ENCODE measurements at regions not wholly inside any gene's neighbourhood (a gene's known extent, or its start where the extent isn't known, plus 50 kb on each side); places are given as distances from the start of the nearest gene placed in this dataset.
"Not testable (repeated sequence)": the region's sequence is repeated elsewhere in the genome, so short reads cannot be mapped to it uniquely, and the experiment has no call there.

- DNase-seq (ENCODE audit: extremely low read depth in 1 of 11, low read depth in 9 of 11, low spot score in 4 of 11): no peak
Observed at GRCh38 chr15:39409876-39410530, 170.9 kb upstream of the THBS1 start.

DNA sequence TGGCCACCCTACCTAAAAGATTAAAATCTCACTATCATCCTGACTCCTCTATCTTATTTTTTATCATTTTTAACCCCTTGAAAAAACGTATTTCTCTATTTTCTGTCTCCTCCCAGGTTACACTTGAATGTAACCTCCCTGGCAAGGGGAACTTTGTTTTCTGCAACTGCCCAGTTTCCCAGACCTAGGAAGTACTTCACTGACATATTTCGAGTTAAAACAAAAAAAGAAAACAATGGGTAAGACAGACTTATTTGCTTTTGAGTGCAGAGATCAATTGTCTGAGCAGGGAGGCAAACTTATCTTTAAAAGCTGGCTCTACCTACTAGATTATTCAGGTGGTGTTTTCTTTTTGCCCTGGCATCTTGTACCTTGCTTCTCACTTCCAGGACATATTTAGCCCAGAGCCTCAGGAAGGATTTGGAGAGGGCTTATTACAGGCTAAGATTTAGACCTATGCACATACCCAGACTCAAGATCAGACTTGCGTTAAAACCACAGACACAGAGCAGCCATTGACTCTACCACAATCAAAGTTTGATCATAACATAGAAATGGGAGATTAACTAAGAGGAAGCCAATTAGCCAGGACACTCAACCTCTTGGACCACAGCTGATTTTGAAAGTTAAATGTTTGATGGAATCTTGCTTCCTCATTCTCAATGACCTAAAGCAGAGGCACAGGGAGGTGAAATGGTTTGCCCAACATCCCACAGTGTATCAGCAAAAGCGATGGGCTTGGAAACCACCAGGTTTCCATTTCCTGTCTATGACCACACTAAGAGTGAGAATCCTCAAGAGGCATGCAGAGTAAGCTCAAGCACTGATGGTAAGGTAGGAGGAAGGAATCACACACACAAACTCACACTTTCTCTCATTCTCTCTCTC is 169.5 kb upstream of the THBS1 start:
- no peak for DNase-seq (ENCODE audit: extremely low read depth in 1 of 11, low read depth in 9 of 11, low spot score in 4 of 11)

DNA sequence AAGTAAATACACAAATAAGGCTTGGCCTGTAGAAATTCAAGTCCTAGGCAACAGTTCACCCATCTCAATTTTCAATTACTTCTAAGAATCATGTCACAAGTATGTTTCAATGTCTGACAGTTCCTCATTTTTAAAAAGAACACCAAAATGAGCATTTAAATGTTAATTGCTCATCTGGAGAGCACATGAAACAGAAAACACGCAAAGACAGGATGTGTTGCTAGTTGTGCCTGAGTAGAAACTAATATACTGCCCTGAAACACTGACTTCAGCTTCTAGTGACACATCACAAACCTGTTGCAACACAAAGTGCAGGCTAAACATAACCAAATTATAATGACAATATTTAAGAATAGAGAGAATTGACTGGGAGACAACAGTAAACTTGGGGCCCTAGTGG is 167.3 kb upstream of the THBS1 start:
- DNase-seq (ENCODE audit: extremely low read depth in 1 of 11, low read depth in 9 of 11, low spot score in 4 of 11): no peak

DNA sequence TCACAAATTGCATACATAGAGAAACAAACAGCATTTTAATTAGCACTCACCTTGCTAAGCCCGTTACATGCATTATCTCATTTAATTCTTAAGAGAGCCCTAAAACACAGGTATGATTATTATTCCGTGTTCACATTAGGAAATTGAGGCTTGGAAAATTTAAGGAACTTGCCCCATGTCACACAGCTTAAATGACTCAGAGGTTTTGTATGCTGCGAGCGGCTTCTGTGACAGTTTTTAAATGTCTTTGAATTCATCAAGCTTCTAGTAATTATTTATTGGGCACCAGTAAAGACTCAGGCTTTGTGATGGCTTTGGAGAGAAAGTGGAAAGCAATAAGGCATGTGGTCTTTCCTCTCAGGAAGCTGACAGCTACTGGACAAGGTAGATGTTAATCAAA is 166.7 kb upstream of the THBS1 start:
- DNase-seq (ENCODE audit: extremely low read depth in 1 of 11, low read depth in 9 of 11, low spot score in 4 of 11): no peak

- DNase-seq (ENCODE audit: extremely low read depth in 1 of 11, low read depth in 9 of 11, low spot score in 4 of 11): no peak
Observed at GRCh38 chr15:39415634-39416033, 165.2 kb upstream of the THBS1 start.

DNA sequence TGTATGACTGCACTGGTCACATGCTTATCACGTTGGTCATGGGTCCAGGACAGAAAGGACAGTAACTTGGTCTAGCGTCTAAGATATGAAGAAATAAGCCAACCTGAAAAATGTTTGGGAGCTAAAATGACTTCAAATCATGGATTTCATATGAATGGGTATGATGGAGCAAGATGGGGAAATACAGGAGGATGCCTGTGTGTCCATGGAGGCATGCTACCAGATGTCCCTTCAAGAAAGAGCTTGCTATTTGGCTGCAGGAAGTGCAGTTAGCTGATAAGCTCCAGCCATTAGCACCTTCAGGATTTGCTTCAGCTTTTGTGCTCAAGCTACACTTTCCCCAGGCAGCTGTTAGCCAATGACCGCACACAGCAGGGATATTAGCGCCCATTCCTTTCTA is 164.6 kb upstream of the THBS1 start:
- no peak for DNase-seq (ENCODE audit: extremely low read depth in 1 of 11, low read depth in 9 of 11, low spot score in 4 of 11)

- no peak for DNase-seq (ENCODE audit: extremely low read depth in 1 of 11, low read depth in 9 of 11, low spot score in 4 of 11)
Observed at GRCh38 chr15:39417366-39418134, 163.3 kb upstream of the THBS1 start.

DNA sequence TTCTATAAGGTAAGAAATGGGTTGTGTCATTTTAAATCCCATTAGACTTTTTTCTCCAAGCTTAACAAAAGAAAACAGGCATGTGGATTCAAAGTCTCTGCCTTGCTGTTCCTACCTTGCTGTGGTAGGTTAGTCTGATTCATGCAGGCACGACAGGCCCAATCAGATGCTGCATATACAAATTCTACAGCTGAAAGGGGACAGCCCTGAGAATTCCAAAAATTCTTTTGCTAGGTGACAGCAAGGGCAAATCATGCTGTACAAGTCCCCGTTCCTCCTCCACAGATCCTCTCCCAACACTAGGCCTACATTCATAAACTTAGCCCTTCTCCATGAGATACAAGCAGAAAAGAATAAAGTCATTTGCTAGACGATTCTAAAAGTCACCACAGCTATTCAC is 161.2 kb upstream of the THBS1 start:
- no peak for DNase-seq (ENCODE audit: extremely low read depth in 1 of 11, low read depth in 9 of 11, low spot score in 4 of 11)

GRCh38 chr15:39420123-39420852 is 160.6 kb upstream of the THBS1 start:
- DNase-seq (ENCODE audit: extremely low read depth in 1 of 11, low read depth in 9 of 11, low spot score in 4 of 11): not testable (repeated sequence)

- DNase-seq (ENCODE audit: extremely low read depth in 1 of 11, low read depth in 9 of 11, low spot score in 4 of 11): not testable (repeated sequence)
Observed at GRCh38 chr15:39420853-39421192, 160.1 kb upstream of the THBS1 start.

DNA sequence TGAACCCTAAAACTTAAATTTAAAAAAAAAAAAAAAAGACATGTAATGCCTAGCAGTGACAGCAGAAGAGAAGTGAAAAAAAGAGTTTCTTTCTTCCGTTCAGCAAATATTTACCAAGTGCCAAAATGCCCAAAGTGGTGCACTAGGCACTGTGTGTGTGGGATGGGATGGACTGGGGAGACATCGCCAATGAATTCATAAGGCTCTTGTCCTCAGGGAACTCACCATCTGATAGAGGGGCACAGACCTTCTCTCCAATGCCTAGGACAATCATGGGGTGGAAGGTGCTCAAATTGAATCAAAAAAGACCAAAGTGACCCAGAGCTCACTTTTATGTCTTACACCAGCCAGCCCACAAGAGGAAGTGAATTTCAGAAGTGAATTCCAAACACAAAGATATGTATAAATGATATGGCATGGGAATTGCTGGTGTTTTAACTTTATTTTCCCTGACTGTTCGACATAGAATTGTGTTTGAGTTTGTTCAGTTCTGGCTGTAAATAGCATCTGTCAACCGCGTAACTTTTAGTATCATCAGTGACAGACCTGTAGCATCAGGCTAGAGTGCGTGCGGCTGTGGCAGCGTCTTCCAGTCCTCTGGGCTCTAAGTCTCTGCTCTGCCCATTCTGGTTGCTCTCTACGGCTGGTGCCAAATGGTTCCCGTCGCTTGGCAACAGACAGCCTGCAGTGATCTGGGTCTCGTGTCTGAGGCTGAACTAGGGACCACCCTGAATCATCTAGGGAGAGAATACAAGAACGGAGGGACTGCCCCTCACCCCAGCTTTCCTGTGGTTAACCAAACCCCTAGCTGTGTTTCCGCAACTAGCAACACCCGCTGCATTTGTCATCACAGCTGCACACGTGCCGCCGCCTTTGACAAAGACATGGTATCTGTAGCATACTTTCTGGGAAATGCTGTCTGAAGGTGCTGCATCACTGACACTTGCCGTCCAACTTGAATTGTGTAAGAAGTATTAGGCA is 154.0 kb upstream of the THBS1 start:
- DNase-seq (ENCODE audit: extremely low read depth in 1 of 11, low read depth in 9 of 11, low spot score in 4 of 11): no peak

DNA sequence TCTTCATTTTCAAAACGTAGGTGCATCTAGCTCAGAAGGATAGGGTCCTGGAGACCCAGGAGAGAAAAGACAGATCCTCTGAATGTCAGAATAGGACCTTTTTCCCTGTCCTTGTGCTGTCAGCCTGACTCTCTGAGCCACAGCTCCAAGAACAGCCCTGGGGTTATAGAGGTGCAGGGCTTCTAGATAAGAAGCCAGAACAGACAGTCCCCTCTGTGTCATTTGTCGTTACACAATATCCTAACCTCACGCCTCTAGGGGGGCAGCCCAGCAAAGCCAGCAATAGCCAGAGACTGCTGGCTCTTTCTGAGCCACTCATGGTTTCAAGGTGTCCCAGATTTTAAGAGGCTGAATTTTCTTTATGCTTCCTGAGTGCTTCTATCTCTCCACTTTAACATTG is 153.2 kb upstream of the THBS1 start:
- no peak for DNase-seq (ENCODE audit: extremely low read depth in 1 of 11, low read depth in 9 of 11, low spot score in 4 of 11)

DNA sequence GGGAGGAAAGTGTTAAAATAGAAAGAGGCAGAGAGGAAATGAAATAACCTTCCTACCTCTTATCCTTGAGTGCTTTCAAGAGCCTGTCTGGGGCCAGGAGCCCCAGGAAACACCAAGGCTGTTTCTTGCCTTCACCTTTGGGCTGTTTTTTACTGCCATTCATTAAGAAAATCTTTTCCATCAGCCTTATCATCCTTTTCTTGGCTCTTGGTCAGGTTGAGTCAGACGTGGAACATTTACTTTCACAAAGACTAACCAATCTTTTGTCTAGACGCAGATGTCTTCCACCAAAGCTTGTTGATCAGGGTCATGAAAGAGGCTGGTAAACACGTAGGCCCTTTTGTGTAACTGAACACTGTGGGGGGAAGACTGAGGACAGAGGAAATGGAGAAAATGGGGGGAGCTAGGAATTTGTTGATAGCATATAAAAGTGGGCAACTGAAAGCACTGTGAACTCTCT is 151.0 kb upstream of the THBS1 start:
- no peak for DNase-seq (ENCODE audit: extremely low read depth in 1 of 11, low read depth in 9 of 11, low spot score in 4 of 11)

DNA sequence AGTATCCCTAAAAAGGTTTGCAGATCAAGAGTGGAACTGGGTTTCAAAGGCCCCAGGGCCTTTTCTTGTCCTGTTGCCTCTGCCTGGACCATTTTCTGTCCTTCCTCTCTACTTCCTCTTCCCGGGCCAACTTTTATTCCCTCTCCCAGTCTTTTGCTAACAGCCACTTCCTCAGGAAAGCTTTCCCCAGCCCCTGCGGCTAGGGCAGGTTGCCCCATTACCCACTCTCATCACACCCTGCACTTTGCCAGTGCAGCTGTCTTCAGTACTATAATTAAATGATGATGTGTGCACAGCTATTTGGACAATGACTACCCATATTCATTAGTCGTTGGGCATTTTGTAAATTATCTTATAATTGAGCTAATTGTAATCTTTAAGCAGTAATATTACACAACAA is 150.5 kb upstream of the THBS1 start:
- DNase-seq (ENCODE audit: extremely low read depth in 1 of 11, low read depth in 9 of 11, low spot score in 4 of 11): no peak

DNA sequence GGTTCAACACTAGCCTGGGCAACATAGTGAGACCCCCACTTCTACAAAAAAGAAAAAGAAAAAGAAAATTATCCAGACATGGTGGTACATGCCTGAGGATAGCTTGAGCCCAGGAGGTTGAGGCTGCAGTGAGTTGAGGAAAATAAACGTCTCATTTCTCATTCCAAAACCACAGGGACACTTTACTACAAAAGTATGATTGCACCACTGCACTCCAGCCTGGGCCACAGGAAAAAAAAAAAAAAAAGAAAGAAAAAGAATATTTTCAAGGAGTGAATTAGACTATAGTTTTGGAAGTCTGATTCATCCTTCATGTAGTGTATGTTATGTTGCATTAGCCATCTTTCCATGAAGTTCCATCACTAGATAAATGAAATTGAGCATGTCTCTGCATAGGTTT is 149.5 kb upstream of the THBS1 start:
- no peak for DNase-seq (ENCODE audit: extremely low read depth in 1 of 11, low read depth in 9 of 11, low spot score in 4 of 11)

DNA sequence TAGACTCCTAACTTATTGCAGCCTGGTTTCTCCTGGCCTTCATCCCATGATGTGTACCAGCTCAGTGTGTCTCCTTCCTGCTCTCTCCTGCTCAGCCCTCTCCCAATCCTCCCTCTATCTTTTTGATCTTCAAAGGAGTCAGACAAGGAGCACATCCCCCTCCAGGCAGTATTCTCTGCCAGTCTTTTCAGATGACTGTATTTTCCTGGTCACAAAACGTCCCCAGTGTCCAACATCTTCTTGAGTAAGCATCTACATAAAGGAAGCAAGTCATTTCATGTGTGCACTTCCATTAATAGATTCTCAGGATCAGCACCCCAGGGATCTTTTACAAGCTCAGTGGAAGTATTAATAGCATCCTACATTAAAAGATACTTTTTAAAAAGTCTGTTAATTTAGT is 148.9 kb upstream of the THBS1 start:
- DNase-seq (ENCODE audit: extremely low read depth in 1 of 11, low read depth in 9 of 11, low spot score in 4 of 11): no peak

- no peak for DNase-seq (ENCODE audit: extremely low read depth in 1 of 11, low read depth in 9 of 11, low spot score in 4 of 11)
Observed at GRCh38 chr15:39432912-39433348, 147.9 kb upstream of the THBS1 start.

- DNase-seq (ENCODE audit: extremely low read depth in 1 of 11, low read depth in 9 of 11, low spot score in 4 of 11): no peak
Observed at GRCh38 chr15:39433376-39433775, 147.5 kb upstream of the THBS1 start.
